ENCODE measurements at regions not wholly inside any gene's neighbourhood (a gene's known extent, or its start where the extent isn't known, plus 50 kb on each side); places are given as distances from the start of the nearest gene placed in this dataset.

GRCh38 chr16:66054095-66054494 is 312.4 kb upstream of the CDH5 start:
- TF ChIP-seq CTCF (IDR thresholded peaks at IDR 0.05; ENCODE audit: low read depth, low read length, missing control alignments): no peak
- no peak for DNase-seq (ENCODE audit: extremely low read depth, low read depth)
- H3K4me3 ChIP-seq (replicated peaks; ENCODE audit: low read depth, low read length): no peak overlapping the region

- H3K4me3 ChIP-seq (replicated peaks; ENCODE audit: low read depth, low read length): no peak overlapping the region
- TF ChIP-seq CTCF (IDR thresholded peaks at IDR 0.05; ENCODE audit: low read depth, low read length, missing control alignments): no peak
- DNase-seq (ENCODE audit: extremely low read depth, low read depth): no peak
These were observed 313.7 kb upstream of the CDH5 start for GRCh38 chr16:66052745-66053144.

- no peak overlapping the region for H3K4me3 ChIP-seq (replicated peaks; ENCODE audit: low read depth, low read length)
- TF ChIP-seq CTCF (IDR thresholded peaks at IDR 0.05; ENCODE audit: low read depth, low read length, missing control alignments): no peak
- no peak for DNase-seq (ENCODE audit: extremely low read depth, low read depth)
These were observed 315.5 kb upstream of the CDH5 start for GRCh38 chr16:66050991-66051390.

GRCh38 chr16:66049865-66050264 is 316.6 kb upstream of the CDH5 start:
- no peak overlapping the region for H3K4me3 ChIP-seq (replicated peaks; ENCODE audit: low read depth, low read length)
- no peak for DNase-seq (ENCODE audit: extremely low read depth, low read depth)
- no peak for TF ChIP-seq CTCF (IDR thresholded peaks at IDR 0.05; ENCODE audit: low read depth, low read length, missing control alignments)

- DNase-seq (ENCODE audit: extremely low read depth, low read depth): no peak
- TF ChIP-seq CTCF (IDR thresholded peaks at IDR 0.05; ENCODE audit: low read depth, low read length, missing control alignments): no peak
- H3K4me3 ChIP-seq (replicated peaks; ENCODE audit: low read depth, low read length): no peak overlapping the region
These were observed 320.9 kb upstream of the CDH5 start for GRCh38 chr16:66045626-66046025.

GRCh38 chr16:66044556-66044955 is 321.9 kb upstream of the CDH5 start:
- DNase-seq (ENCODE audit: extremely low read depth, low read depth): no peak
- TF ChIP-seq CTCF (IDR thresholded peaks at IDR 0.05; ENCODE audit: low read depth, low read length, missing control alignments): no peak

GRCh38 chr16:66044089-66044488 is 322.4 kb upstream of the CDH5 start:
- no peak for TF ChIP-seq CTCF (IDR thresholded peaks at IDR 0.05; ENCODE audit: low read depth, low read length, missing control alignments)
- H3K4me3 ChIP-seq (replicated peaks; ENCODE audit: low read depth, low read length): no peak overlapping the region
- no peak for DNase-seq (ENCODE audit: extremely low read depth, low read depth)

More at GRCh38 chr16:66044556-66044955, 321.9 kb upstream of the CDH5 start:
- no peak overlapping the region for H3K4me3 ChIP-seq (replicated peaks; ENCODE audit: low read depth, low read length)
